HS-27A (cell line): ENCODE measurements at regions not wholly inside any gene's neighbourhood (a gene's known extent, or its start where the extent isn't known, plus 50 kb on each side); places are given as distances from the start of the nearest gene placed in this dataset.

ENCODE experiments used
- DNase-seq: peaks from one replicate; pipeline ENCODE4 v3.0.0-alpha.2; 2012; ENCODE audit warnings: low read depth, missing footprints

DNA sequence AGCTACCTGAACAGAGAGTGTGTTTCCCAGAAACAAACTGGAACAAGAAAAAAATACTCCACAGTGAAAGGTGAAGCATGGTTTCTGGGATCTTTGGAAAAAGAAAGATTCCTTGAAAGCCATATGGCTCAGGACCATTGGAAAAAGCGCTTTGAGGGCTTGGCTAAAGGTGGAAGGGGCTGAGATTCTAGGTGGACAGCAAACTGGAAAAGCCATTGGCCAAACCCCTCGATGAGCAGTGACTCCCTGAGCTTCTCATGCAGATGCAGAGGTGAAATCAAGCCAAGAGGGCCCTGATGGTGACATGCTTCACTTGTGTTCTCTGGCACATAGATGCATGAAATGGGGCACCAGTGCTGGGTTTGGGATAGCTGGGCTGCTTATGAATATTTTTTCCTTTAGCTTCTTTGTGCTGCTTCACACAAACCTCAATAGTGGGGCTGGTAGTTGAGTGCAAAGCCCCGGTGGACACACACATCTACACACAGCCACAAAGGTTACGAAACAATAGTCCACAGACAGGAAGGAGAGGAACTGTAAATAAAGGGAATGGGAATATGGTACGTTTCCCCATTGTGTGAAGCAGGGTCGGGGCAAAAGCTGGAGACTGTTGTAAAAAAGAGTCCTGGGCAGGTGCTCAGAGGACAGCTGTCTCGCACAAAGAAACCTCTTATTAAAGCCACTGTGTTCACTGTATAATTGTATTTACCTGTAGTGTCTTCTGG is 117.8 kb downstream of the FOXA2 start:
- no peak for DNase-seq

GRCh38 chr20:22465622-22466446 is 118.5 kb downstream of the FOXA2 start:
- DNase-seq = no peak

GRCh38 chr20:22464312-22465003 is 119.9 kb downstream of the FOXA2 start:
- no peak for DNase-seq

DNA sequence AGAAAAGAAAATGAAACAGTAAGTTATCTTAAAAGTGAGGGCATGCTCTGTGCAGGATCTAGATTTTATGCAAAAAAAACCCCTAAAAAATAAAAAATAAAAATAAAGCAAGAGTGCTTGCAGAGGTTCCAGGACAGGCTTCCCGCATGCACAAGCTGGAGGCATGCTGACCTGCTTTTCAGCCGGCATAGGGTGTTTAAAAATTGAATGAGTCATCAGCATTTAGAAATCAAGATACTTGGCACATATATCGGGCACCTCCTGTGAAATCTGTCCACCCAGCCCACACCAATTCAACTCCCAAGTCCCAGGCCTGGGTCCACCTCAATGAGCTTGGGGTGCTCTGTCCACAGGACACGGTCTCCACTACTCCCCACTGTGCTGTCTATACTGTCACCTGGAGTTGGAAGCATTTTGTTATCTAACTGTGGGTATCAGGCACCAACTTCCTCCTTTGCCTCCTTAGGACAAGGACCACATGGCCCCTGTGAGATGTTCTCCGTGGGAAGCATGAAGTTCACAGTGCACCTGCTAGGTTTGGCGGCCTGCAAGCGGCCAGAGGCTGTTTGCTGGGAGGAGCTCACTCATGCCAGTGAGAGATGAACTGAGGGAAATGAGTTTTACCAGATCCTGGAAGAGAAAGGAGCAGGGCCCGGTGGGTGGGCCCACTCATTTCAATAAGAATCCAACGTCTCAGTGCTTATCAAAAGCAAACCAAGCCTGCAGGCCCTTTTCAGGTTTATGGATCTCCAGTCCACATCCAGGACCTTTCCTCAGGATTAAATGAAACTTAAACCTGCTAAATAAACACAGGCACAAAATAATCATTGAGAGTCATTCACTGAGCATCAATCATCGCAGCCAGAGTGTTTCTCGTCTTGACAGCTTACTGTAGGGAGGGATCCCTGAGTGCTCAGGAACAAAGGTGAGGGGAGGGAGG is 121.1 kb downstream of the FOXA2 start:
- DNase-seq = no peak

GRCh38 chr20:22460803-22461202 is 123.6 kb downstream of the FOXA2 start:
- no peak for DNase-seq

- no peak for DNase-seq
Observed at GRCh38 chr20:22460231-22460630, 124.1 kb downstream of the FOXA2 start.

GRCh38 chr20:22459754-22460153 is 124.6 kb downstream of the FOXA2 start:
- DNase-seq = no peak

- no peak for DNase-seq
Observed at GRCh38 chr20:22456109-22456508, 128.3 kb downstream of the FOXA2 start.

GRCh38 chr20:22455259-22455658 is 129.1 kb downstream of the FOXA2 start:
- no peak for DNase-seq

GRCh38 chr20:22453244-22454080 is 130.9 kb downstream of the FOXA2 start:
- DNase-seq = peak; percentile 8

DNA sequence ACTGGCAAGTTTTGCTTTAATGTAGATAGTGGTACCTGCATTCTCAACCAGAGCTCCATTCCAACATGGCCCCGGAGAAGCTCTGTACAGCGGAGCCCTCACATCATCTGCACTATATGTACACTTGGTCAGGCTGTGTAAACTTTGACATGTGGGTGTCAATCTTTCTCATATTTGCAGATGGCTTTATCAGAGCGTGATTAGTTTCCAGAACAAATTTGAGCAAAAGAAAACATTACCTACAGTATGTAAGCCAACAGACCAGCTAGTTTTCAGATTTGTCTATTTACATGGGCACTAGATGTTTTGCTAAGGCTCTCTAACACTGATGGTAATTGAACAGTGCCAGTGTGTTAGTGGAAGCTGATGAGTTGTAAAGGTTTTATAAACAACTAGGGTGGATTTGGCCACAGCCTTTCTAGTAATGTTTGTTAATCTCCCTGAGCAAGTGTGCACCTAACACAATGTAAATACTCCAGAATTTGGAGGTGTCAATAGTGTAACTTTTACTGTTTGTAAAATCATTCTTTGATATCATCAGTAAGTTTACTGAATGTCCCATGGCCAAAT is 131.8 kb downstream of the FOXA2 start:
- DNase-seq = no peak

DNA sequence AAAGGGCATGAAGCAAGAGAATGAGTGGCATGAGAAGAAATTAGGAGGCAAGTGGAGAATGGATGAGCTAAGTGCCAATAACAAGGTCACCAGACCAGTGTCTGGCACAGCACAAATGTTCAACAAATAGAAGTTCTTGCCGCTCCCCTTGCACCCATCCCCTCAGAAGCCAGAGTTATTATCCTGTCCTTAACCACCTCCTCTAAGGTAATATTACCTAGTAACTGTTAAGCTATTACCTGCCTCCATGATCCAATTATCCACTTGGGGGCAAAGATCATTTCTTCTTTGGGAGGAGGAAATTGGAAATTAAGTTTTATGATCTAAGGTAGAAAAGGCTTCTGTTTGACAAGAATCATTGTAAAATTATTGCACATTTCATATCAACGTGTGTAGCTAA is 133.8 kb downstream of the FOXA2 start:
- no peak for DNase-seq

GRCh38 chr20:22449188-22449973 is 135.0 kb downstream of the FOXA2 start:
- DNase-seq = no peak

DNA sequence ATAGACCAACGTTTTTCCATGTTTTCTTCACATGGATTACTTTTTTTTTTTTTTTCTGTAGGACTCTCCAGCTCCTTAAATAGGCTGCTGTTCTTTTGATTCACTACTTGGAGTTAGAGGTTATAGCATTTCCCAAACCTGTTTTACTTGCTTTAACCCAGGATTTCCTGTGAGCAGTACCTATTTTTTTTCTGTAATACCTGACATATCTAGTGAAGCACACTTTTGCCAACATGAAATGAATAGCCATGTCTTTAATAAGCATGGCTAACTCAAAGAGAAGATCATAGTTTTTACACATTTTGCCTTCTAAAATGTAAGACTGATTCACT is 137.0 kb downstream of the FOXA2 start:
- no peak for DNase-seq

- no peak for DNase-seq
Observed at GRCh38 chr20:22446613-22447446, 137.5 kb downstream of the FOXA2 start.

DNA sequence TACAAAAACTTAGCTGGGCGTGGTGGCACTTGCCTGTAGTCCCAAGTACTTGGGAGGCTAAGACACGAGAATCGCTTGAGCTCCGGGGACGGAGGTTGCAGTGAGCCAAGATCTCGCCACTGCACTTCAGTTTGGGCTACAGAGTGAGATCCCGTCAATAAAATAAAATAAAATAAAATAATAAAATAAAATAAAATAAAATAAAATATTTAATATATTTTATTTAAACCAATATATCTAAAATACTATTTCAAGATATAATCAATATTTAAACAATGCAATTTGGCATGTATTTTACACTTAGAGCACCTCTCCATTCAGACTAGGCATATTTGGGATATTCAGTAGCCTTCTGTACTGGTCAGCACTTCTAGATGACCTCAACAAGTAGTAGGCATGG is 142.1 kb downstream of the FOXA2 start:
- no peak for DNase-seq

- no peak for DNase-seq
Observed at GRCh38 chr20:22438926-22439325, 145.4 kb downstream of the FOXA2 start.

- DNase-seq = no peak
Observed at GRCh38 chr20:22438346-22438745, 146.0 kb downstream of the FOXA2 start.

DNA sequence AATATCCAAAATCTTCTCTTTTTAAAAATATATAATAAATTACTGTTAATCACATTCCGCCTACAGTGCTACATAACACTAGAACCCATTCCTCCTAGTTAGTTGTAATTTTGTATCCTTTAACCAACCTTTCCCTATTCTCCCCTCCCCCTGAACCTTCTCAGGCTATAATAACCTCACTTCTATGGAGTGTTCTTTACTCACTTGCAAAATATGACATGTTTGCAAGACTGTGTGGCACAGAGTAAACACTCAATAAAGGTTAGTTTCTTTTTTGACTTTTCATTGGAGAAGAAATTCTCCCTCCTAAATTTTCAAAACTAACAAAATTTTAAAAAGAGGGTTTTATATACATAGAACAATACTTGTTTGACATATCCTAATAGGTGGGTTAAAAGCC is 147.0 kb downstream of the FOXA2 start:
- no peak for DNase-seq
